Psoas muscle (tissue), 7 donors: ENCODE measurements at regions not wholly inside any gene's neighbourhood (a gene's known extent, or its start where the extent isn't known, plus 50 kb on each side); places are given as distances from the start of the nearest gene placed in this dataset.
"Not testable (repeated sequence)": the region's sequence is repeated elsewhere in the genome, so short reads cannot be mapped to it uniquely, and the experiment has no call there.

ENCODE experiments used
- ATAC-seq, 4 donors: fragments of 200-7000 bp; cut with Tn5 transposase; one replicate each; pipeline ENCODE4 v1.9.1; 2020; ENCODE audit warnings: moderate library complexity in 3 of 4, mild to moderate bottlenecking in 2 of 4
- DNase-seq, 2 donors: peaks; one replicate each; pipeline ENCODE4 v3.0.0-alpha.2; 2020
- H3K27ac ChIP-seq: fragments of 200-600 bp; one replicate; pipeline ENCODE4 v1.8.0; 2022
- H3K27me3 ChIP-seq, 3 donors: fragments of 200-600 bp in 1 of 3; one replicate each; pipeline versions ENCODE4 v1.6.1 to v1.8.0; 2013 to 2022; ENCODE audit warnings: low read length in 2 of 3, mild to moderate bottlenecking in 2 of 3, moderate library complexity in 1 of 3; ENCODE audit not compliant: insufficient read depth in 3 of 3
- H3K36me3 ChIP-seq, 2 donors: fragments of 200-600 bp in 1 of 2; one replicate each; pipeline versions ENCODE4 v1.6.1 to v1.8.0; 2013 to 2022; ENCODE audit warnings: low read depth in 1 of 2, mild to moderate bottlenecking in 1 of 2, moderate library complexity in 1 of 2; ENCODE audit not compliant: insufficient read depth in 1 of 2
- H3K4me1 ChIP-seq: fragments of 200-600 bp; one replicate; pipeline ENCODE4 v1.8.0; 2022
- H3K4me3 ChIP-seq: fragments of 200-600 bp; one replicate; pipeline ENCODE4 v1.8.0; 2022; ENCODE audit warnings: mild to moderate bottlenecking
- H3K9me3 ChIP-seq: fragments of 200-600 bp; one replicate; pipeline ENCODE4 v1.8.0; 2022
- WGBS, 3 donors: extraction: QIAGEN DNeasy Blood & Tissue Kit; methylation state at CpG; one replicate each; pipeline versions ENCODE4 v1.1.6 to v1.1.7; 2013; 5-methylcytosine and 5-hydroxymethylcytosine counted together
- intact Hi-C, 2 donors: fragments of 100-400 bp; cut with DNase I; formaldehyde crosslinking; loops; one replicate each; pipeline versions ENCODE4 v1.11.0 to v1.14.2; 2022
- donor health status: healthy with polysubstance abuse.
- donor health status: DM: no; HTN: no; CAD: no; lungs with moderate emphysema.
- donor health status: Bipolar disorder and iron deficiency.
- donor health status: healthy.
- donor health status: DM: yes; HTN: yes; CAD: no.
- donor health status: DM: no; HTN: no; CAD: no.
- donor health status: DM: yes; HTN: yes; CAD: no.

GRCh38 chr1:196366-196765, 255.1 kb downstream of the OR4F29 start:
- DNase-seq, H3K27ac ChIP-seq, ATAC-seq, H3K4me3 ChIP-seq, intact Hi-C loops, H3K9me3 ChIP-seq, H3K27me3 ChIP-seq, H3K36me3 ChIP-seq, H3K4me1 ChIP-seq: not testable (repeated sequence)
- no CpG with 5 or more reads among the region's 5 CpGs for WGBS, 3 donors

GRCh38 chr1:191296-192049, 260.0 kb downstream of the OR4F29 start:
- H3K4me1 ChIP-seq, H3K27me3 ChIP-seq, intact Hi-C loops, H3K27ac ChIP-seq, H3K9me3 ChIP-seq, H3K4me3 ChIP-seq, H3K36me3 ChIP-seq, ATAC-seq: not testable (repeated sequence)
- peak; percentile 43 to 63 for DNase-seq
- WGBS, 3 donors = 56 to 61% (median 61%) methylated on average over 12 to 16 of the region's 19 CpGs

GRCh38 chr1:190678-191077, 260.8 kb downstream of the OR4F29 start:
- intact Hi-C loops, ATAC-seq, H3K27me3 ChIP-seq, H3K4me3 ChIP-seq, H3K4me1 ChIP-seq, H3K27ac ChIP-seq, H3K36me3 ChIP-seq, H3K9me3 ChIP-seq: not testable (repeated sequence)
- WGBS, 3 donors = 55 to 65% (median 60%) methylated on average over 4 of the region's 6 CpGs
- DNase-seq = peak in 1 of 2 donors; percentile 13

GRCh38 chr1:189915-190314, 261.6 kb downstream of the OR4F29 start:
- intact Hi-C loops, H3K4me1 ChIP-seq, H3K27ac ChIP-seq, H3K4me3 ChIP-seq, H3K9me3 ChIP-seq, ATAC-seq, H3K27me3 ChIP-seq, H3K36me3 ChIP-seq: not testable (repeated sequence)
- 70 to 100% methylated on average over 2 to 3 of the region's 8 CpGs; no CpG with 5 or more reads in 1 of the 3 donors for WGBS, 3 donors
- peak; percentile 9 to 32 for DNase-seq

- H3K36me3 ChIP-seq, H3K27ac ChIP-seq, H3K27me3 ChIP-seq, H3K4me1 ChIP-seq, H3K4me3 ChIP-seq, ATAC-seq, intact Hi-C loops, H3K9me3 ChIP-seq: not testable (repeated sequence)
- DNase-seq = peak; percentile 3 to 40
- 90 to 97% (median 97%) methylated on average over 2 to 6 of the region's 13 CpGs for WGBS, 3 donors
Observed at GRCh38 chr1:189270-189669, 262.2 kb downstream of the OR4F29 start.

GRCh38 chr1:187298-187697, 264.2 kb downstream of the OR4F29 start:
- H3K9me3 ChIP-seq, H3K36me3 ChIP-seq, ATAC-seq, H3K27ac ChIP-seq, intact Hi-C loops, H3K4me3 ChIP-seq, H3K27me3 ChIP-seq, H3K4me1 ChIP-seq: not testable (repeated sequence)
- 54 to 69% (median 57%) methylated on average over 4 of the region's 6 CpGs for WGBS, 3 donors
- DNase-seq = peak; percentile 6 to 12

GRCh38 chr1:186691-187131, 264.8 kb downstream of the OR4F29 start:
- peak; percentile 4 to 8 for DNase-seq
- H3K4me1 ChIP-seq, H3K27ac ChIP-seq, H3K9me3 ChIP-seq, H3K4me3 ChIP-seq, H3K27me3 ChIP-seq, ATAC-seq, intact Hi-C loops, H3K36me3 ChIP-seq: not testable (repeated sequence)
- 86 to 87% (median 87%) methylated on average over 2 of the region's 2 CpGs for WGBS, 3 donors

- H3K4me3 ChIP-seq, H3K27ac ChIP-seq, H3K9me3 ChIP-seq, intact Hi-C loops, H3K36me3 ChIP-seq, H3K27me3 ChIP-seq, ATAC-seq, H3K4me1 ChIP-seq: not testable (repeated sequence)
- WGBS, 3 donors = 80 to 90% (median 82%) methylated on average over 2 to 7 of the region's 15 CpGs
- DNase-seq = peak; percentile 15 to 34
Observed at GRCh38 chr1:186223-186622, 265.3 kb downstream of the OR4F29 start.

- ATAC-seq, H3K4me1 ChIP-seq, H3K27ac ChIP-seq, H3K36me3 ChIP-seq, intact Hi-C loops, H3K9me3 ChIP-seq, H3K4me3 ChIP-seq, H3K27me3 ChIP-seq: not testable (repeated sequence)
- peak in 1 of 2 donors; percentile 13 for DNase-seq
- WGBS, 3 donors = 77 to 80% (median 79%) methylated on average over 5 of the region's 13 CpGs
Observed at GRCh38 chr1:185526-185925, 266.0 kb downstream of the OR4F29 start.

- no CpG with 5 or more reads among the region's 3 CpGs for WGBS, 3 donors
- intact Hi-C loops, H3K9me3 ChIP-seq, H3K4me1 ChIP-seq, ATAC-seq, H3K4me3 ChIP-seq, H3K27me3 ChIP-seq, H3K36me3 ChIP-seq, H3K27ac ChIP-seq: not testable (repeated sequence)
- peak; percentile 17 to 39 for DNase-seq
Observed at GRCh38 chr1:184336-184686, 267.2 kb downstream of the OR4F29 start.

GRCh38 chr1:183620-184335, 267.7 kb downstream of the OR4F29 start:
- ATAC-seq, H3K4me1 ChIP-seq, H3K9me3 ChIP-seq, H3K27me3 ChIP-seq, intact Hi-C loops, H3K4me3 ChIP-seq, H3K27ac ChIP-seq, H3K36me3 ChIP-seq: not testable (repeated sequence)
- peak; percentile 14 to 51 for DNase-seq
- WGBS, 3 donors = 42 to 50% (median 48%) methylated on average over 6 to 7 of the region's 13 CpGs
